ENCODE measurements at regions not wholly inside any gene's neighbourhood (a gene's known extent, or its start where the extent isn't known, plus 50 kb on each side); places are given as distances from the start of the nearest gene placed in this dataset.
"Not testable (repeated sequence)": the region's sequence is repeated elsewhere in the genome, so short reads cannot be mapped to it uniquely, and the experiment has no call there.

DNA sequence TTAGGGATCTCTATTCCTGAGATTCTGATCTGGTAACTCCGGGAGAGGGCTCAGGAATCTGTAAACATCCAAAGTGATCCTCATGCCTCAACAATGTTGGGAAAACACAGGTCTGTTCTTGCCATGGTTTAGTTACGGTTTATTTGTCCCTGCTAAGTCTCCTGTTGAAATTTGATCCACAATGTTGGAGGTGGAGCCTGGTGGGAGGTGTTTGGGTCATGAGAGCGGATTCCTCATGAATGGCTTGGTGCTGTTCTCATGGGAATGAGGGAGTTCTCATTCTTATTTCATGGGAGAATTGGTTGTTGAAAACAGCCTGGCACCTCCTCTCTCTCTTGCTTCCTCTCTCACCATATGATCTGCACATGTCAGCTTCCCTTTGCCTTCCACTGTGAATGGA, 608.6 kb upstream of the GOT2 start:
- no peak for DNase-seq

DNA sequence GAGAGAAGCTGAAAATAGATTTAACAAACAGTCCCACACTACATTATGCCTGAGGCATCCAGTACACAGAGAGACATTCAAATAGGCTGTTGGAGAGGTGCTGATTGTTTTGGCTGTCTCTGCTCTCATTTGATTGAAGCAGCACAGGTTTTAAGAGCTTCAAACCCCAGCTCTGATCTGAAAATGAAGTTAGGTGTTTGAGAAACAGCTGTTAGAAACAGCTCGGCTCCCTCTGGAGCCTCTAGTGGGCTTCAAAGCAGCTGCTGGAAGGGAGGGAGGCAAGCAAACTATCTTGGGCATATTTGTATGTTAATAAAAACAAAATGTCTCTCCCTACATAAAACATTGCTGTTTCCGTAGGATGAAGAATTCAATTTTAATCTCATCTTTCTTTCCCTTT, 607.3 kb upstream of the GOT2 start:
- DNase-seq: no peak

DNA sequence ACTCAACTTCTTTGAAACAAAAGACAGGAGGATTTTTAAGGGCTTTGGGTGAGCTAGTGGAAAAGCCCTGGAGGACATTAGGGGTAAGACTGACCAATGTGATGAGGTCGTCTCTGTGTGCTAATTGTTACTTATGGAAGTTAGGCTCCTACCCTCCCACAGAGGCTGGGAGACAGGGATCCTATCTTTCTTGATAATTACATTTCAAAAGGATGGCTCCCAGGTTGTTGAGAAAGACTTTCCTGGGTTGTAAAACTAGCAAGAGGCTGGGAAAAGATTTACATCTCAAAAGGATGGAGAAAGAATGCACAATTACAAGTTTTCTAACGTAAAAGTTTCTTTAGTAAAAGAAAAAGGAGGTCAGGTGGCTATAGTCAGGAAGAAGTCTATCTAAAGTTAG, 605.8 kb upstream of the GOT2 start:
- DNase-seq: no peak

DNA sequence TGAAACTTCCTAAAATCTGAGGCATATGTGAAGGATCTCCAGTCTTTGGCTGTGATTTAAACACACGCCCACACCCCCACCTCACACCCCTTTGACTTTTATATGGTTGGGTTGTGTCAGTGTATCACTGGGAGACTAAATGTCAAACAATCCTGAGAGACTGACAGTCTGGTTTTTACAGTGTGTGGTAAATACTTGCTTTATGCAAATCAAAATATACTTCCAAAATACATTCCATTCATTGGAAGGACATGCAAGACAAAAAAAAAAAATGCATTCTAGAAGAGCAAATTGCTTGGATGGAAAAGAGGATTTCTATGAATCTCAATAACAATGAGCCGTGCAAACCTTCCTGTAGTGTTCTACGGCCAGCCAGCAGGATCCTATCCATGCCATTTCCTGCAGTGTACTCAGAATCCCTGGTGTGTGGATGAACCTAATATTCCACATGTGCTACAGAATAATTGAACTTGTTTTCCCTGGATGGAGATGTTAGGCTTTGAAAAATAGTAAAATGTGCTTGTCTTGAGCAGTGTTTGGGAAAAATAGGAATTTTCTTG, 602.1 kb upstream of the GOT2 start:
- DNase-seq: no peak

DNA sequence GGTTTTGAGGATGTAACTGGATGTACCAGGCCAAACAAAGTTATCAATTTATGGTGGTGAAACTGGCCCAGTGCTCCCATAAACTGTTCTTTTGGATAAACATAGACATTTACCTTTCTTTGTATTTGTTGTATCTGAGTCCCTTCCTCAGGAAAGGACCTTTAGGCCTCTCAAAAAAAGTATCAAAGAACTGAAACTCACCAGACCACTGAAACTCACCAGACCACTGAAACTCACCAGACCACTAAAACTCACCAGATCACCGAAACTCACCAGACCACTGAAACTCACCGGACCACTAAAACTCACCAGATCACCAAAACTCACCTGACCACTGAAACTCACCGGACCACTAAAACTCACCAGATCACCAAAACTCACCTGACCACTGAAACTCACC, 597.6 kb upstream of the GOT2 start:
- DNase-seq: not testable (repeated sequence)

DNA sequence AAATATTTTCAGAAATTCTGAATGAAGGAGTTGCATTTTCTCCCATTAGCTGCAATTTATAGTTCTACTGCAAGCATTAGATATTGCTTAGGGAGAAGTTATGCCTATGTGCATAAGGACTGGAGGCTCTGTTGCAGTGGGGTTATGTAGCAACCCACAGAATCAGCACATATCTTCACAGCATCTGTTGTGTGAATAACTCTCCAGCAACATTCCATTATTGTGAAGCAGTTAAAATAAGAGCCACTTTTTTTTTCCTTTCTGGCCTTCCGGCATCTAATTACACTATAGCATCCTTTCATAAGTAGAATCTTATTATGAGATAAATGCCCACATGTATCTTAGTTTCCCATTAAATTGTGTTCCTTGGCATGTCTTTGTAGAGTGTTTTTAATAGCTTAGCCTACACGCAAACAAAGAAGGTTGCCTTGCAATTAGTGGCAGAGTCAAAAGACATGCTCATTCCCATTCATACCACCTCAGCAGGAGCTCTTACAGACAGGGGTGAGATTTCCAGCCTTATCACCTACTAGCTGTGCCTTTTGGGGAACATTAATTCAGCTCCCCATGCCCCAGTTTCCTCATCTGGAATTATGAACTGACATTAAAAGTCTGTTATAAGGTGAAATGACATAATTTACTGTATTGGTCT, 596.0 kb upstream of the GOT2 start:
- DNase-seq: no peak

DNA sequence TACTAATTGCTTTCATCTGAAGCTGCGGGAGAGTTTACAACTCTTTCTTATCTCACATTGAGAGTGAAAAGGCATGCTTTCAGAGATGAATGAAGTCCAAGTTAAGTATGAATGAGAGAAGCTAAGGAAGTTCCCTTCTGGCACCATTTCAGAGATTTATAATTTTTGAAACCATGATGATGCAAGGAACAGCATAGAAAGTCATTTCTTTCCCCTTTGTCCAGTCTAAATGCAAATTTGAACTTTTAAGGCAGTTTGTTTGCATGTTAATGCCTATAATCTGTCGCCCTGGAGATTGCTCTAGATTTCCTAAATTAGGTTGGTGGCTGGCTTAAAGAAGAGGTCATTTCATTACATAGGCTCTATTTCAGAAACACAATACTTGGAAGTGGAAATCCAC, 594.8 kb upstream of the GOT2 start:
- no peak for DNase-seq

DNA sequence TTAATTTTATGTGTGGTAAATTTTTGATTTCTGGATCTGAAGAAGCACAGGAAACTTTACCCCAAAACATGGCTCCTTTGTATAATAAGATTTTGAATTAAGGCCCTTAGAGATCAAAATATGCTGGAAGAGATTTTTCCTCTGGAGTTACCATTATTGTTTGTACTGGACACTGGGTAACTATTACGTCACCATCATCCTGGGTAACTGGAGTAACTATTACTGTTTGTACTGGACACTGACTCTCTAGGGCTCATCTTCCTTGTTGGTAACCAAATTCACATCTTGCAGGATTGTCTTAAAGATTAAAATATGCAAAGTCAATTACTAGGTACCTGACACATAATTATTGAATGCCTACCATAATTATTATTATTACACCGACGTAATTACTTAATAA, 593.8 kb upstream of the GOT2 start:
- DNase-seq: no peak

DNA sequence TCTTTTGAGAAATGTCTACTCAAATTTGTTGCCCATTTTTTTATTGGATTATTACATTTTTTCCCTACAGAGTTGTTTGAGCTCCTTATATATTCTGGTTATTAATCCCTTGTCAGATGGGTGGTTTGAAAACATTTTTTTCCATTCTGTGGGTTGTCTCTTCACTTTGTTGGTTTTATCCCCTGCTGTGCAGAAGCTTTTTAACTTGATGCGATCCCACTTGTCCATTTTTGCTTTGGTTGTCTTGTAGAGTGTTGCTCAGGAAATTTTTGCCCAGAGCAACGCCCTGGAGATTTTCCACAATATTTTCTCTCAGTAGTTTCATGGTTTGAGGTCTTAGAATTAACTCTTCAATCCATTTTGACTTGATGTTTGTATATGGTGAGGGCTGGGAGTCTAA, 592.8 kb upstream of the GOT2 start:
- DNase-seq: no peak

DNA sequence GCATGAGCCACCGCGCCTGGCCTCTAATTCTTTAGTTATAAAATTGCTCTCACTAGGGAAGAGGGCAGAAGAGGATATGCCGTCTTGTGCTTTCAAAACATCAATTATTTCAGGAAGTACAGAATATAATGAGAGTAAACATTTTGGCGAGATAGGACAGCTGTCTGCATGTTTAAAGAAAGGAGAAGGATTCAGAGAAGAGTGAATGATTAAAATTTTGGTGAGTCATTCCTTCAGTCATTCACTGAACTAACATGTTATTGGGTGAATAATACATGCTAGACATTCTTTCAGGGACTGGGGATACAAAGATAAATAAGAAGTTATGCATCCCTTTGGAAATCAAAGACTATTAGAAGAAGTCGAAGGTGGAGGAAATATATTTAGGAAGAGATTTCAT, 590.3 kb upstream of the GOT2 start:
- DNase-seq: no peak

DNA sequence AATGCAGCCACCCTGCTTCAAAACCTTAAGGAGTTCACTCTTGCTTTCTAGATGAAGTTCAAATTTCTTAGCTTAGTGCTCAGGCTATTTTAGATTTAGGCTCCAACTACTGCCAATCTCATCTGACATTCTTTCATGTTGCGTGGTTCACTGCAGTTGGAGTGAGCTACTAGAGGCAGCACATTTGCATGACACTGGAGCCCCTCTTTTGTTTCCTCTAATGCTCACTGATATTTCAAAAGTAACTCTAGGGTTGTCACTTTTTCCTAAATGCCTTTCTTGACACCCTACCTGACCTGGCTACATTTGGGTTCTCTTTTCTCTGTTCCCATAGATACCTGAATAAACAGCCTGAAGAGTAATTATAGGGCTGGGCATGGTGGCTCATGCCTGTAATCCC, 586.5 kb upstream of the GOT2 start:
- DNase-seq: no peak

DNA sequence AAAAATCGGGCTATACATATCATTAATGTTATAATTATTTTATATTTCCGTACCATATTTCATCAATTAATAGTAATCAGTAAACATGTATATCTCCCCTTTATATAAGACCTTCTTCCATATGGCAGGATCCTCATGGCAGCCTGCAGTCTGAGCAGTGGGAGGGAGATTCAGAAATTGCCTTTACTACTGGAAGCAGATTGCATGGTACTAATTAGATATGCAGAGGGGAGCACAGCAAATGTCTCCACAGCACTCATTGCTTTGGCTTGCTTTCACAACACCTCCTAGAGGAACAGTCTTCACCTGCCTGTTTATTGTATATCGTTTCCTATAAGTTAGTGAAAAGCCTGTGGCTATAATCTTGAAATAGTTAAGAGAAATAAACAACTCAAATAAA, 585.8 kb upstream of the GOT2 start:
- no peak for DNase-seq

DNA sequence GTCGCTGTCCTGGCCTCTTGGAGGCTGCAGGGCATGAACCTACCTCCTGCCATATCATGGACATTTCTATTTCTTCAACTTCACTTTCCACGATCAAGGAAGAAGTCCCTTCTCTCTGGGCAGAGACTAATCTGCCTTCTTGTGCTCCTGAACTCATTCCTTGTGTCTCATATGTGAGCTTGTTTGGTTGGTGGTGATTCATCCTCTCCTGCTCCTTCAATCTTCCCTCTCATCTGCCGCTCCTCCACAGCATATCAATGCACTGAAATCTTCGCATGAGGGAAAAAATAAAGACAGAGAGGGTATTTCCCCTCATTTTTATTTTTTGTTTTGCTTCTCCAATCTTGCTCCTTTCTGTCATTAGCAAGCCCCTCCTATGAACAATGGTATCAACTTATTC, 571.7 kb upstream of the GOT2 start:
- DNase-seq: no peak

DNA sequence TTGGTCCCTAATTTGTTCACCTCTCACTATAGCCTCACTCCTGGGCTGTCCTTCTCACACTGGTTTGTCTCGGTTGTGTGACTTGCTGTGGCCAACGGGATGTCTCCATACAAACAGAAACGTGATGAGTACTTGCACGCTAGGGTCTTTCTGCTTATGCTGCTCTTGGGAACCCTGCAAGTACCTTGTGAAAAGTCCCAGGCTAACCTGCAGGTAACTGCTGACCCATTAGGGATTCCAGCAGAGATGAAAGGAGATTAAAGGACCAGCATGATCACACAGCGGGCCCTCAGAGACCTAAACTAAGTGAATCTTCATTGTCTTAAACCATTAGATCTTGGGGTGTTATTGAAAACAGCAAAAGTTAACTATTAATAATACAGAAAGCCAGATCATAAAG, 562.8 kb upstream of the GOT2 start:
- no peak for DNase-seq

DNA sequence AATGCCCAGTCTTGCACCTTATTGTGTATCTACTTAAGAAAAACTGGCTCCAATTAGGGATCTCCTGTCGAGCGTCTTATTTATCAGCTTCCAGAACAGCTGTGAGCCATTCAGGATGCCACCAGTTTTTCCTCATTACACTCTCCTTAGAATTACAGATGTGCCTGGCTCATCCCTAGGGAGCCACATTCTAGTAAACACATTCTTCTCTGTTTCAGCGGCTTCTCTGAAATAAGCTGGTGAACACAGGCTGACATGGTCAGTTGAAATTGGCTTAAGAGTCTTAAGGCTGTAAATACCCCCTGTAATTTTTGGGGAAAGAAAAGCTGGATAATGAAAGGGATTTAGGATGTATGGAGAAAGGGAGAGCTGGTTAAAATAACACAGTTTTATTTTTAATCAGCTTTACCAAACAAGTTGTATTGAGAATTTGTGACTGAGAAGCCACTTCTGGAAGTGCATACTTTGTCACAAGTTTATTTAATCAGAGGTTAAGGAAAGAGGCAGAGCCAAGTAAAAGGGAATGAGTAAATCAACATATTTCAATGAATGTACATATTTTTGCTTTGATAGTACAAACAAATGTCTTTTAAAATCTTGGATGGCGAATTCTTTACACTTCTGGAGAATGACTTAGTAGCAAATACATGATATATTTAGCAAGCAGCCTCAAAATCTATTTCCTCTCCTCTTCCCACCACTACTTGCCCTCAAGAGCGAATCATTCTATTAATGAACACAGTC, 562.0 kb upstream of the GOT2 start:
- no peak for DNase-seq

DNA sequence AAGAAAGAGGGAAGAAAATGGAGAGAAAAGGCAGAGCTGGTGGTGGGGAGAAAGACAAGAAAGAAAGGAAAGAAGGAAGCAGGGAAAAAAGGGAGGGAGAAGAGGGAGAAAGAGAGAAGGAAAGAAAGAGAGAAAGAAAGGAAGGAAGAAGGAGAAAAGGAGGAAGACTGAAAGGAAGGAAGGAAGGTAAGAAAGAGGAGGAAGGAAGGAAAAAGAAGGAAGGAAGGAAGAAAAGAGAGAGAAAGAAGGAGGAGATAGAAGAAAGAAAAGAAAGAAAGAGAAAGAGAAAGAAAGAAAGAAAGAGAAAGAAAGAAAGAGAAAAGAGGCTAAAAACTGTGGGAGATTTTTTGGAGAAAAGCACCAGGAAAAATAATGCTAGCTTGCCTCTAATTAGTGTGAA, 561.4 kb upstream of the GOT2 start:
- no peak for DNase-seq

DNA sequence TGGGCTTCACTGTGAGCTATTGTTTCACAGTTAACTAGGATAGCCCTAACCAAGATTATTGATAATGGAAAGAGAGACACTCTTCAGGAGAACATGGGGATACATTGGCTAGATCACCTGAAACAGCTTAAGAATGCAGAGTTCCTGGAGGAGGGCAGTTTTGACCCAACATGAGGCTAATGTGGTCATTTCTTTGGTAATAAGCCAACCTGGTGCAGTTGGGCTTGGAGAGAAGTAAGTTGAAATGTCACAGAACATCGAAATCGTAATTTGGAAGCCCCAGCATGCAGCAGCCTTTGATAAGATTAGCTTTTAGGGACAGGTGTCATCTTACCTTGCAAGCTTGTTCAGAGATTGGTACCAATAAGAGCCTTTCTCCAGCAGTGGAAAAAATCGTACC, 556.6 kb upstream of the GOT2 start:
- DNase-seq: no peak

DNA sequence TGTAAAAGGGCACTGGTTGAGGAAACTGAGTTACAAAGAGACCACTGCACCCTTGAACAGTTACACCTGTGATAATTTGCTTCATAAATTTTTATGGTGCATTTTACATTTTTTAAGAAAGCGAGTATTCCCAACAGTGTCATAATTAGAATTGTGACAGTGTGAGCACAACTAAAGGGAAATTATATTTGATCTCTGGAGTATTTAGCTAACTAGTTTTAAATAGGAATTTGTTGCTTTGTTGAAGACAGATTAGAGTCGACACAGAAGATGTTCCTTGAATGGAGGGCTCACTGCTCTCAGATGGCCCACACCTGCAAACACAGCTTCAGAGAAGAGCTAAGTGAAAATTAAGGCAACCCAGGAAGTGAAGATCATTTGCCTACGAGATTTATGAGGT, 555.0 kb upstream of the GOT2 start:
- no peak for DNase-seq

DNA sequence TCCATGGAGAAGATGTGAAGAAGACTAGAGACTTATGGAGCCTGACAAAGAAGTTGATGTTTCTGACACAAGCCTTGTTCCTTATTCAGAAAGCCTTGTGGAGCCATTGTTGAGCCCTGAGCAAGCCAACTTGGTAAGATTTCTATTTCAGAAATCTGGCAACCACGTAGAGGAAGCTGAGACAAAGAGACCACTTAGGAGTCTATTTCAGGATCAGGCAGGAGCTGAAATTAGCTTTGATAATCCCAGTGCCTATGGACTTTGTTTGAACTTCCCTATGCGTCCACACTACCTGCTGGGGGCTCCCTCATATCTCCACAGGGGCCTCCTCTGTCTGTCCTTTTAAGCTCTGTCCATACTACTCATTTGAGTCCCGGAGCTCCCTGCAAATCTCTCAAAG, 540.0 kb upstream of the GOT2 start:
- no peak for DNase-seq

DNA sequence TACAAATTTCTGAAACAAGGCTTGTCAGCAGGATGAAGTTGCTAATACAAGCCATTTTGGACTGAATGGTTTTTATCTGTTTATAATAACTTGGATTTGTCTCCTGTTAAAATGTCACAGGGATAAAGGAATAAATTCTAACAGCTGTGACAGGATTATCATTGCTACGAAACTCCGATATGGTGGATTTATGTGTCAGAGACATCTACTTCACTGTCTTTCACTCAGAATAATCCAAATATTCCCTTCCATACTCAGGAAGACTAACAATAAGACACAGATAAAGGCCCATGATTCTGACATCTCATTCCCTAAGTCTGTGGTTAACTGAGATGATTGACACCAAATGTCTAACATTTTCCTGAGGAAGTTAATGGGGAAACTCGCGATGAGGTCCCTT, 529.8 kb upstream of the GOT2 start:
- no peak for DNase-seq

DNA sequence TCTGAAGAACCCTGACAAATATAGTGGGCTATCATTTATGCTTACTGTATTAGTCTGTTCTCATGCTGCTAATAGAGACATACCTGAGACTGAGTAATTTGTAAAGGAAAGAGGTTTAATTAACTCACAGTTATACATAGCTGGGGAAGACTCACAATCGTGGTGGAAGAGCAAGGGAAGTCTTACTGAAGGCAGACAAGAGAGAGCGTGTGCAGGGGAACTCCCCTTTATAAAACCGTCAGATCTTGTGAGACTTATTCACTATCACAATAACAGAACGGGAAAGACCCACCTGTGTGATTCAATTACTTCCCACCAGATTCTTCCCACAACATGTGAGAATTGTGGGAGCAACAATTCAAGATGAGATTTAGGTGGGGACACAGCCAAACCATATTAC, 526.8 kb upstream of the GOT2 start:
- DNase-seq: no peak

DNA sequence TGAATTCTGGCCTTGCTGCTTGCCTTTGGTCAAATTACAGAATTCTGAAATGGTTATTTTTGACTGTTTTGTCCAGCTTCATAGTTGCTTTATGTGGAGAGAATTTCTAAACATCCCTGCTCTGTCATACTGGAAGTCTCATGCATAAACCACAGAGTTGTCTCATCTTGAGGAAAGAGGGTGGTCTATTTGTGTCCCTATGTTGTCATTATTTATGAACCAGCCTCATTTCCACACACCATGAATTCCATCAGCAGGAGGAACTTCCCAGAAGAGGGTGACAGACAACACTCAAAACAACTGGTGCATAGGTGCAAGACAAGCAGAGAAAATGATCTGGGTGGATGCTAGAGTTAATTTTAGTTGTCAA, 525.8 kb upstream of the GOT2 start:
- DNase-seq: no peak

DNA sequence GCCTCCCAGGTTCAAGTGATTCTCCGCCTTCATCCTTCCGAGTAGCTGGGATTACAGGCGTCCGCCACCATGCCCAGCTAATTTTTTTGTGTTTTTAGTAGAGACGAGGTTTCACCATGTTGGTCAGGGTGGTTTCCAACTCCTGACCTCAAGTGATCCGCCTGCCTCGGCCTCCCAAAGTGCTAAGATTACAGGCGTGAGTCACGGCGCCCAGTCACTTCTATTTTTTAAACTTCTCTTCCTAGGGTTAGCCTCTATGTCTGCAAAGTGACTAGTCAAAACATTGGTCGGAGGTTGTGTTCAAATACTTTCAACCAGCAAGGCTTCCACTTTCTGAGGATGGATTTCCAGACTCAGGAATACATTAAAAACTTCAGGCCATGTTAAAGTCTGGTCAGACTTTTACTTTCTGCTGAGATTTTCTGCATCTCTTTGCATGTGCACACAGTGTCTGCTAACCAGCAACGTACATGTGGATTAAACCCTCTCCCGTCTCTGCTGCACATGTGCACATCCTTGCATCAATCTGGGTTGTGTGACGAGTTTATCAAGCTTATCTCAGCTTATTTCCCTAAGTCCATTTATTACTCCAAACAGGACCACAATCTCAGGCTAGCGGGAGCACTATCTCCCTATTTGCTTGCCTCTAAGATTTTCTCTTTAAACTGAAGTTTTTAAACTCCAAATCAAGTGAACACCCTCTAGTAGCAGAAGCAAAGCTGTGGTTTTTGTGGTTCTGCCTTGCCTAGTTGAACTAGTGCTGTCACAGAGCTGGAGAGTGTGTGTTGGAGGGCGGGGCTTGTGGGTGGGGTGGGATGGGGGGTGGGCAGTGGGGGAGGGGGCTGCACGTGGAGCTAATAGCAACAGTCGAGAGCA, 525.2 kb upstream of the GOT2 start:
- DNase-seq: peak; percentile 13

DNA sequence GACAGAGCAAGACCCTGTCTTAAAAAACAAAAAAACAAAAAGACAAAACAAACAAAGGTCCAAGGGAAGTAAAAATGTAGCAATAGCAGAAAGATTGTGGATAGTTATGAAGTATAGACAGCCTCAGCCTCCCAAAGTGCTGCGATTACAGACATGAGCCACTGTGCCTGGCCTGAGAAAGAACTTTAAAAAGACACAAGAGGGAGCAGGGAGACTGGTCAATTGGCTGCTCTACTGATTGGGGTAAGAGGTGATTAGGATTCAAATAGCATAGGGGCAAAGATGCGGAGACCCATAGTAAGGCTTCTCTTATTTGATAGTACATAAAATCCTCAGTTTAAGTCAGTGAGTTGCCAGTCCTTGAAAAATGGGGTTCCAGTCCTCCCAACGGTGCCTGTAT, 518.2 kb upstream of the GOT2 start:
- no peak for DNase-seq
